ENCODE measurements at regions not wholly inside any gene's neighbourhood (a gene's known extent, or its start where the extent isn't known, plus 50 kb on each side); places are given as distances from the start of the nearest gene placed in this dataset.

DNA sequence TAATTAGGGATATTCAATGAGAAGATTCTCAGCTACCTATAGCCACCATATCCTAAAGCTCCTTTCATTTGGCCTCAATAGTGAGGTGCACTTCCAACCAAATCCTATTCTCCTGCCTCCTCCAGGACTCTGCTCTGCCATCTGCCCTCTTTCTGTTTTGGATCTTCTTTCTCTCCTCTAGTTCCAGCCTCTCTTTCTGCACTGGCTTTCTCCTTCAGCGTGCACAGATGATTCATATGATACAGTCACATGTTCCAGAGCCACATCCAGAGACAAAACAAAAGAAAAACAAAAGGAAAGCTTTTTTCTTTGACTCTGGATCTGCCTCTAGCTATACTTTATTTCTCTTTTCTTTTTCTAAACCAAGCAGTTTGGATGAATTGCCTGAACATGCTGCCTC is 531.9 kb upstream of the MAN1A1 start:
- Mint-ChIP-seq H3K4me3 (no peak overlapping the region), H3K4me1 (no peaks in the 10 kb centered on the region), H3K9me3 (peaks cover 13% of the 10 kb centered on the region), H3K36me3 (ENCODE audit: low read depth) (no peaks in the 10 kb centered on the region), H3K27ac (no peak overlapping the region), H3K27me3 (ENCODE audit: low read depth, poor library complexity) (peaks cover 4% of the 10 kb centered on the region)
- TF ChIP-seq, protein P1, sequence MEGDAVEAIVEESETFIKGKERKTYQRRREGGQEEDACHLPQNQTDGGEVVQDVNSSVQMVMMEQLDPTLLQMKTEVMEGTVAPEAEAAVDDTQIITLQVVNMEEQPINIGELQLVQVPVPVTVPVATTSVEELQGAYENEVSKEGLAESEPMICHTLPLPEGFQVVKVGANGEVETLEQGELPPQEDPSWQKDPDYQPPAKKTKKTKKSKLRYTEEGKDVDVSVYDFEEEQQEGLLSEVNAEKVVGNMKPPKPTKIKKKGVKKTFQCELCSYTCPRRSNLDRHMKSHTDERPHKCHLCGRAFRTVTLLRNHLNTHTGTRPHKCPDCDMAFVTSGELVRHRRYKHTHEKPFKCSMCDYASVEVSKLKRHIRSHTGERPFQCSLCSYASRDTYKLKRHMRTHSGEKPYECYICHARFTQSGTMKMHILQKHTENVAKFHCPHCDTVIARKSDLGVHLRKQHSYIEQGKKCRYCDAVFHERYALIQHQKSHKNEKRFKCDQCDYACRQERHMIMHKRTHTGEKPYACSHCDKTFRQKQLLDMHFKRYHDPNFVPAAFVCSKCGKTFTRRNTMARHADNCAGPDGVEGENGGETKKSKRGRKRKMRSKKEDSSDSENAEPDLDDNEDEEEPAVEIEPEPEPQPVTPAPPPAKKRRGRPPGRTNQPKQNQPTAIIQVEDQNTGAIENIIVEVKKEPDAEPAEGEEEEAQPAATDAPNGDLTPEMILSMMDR (IDR thresholded peaks at IDR 0.05): no peak
- no peak for DNase-seq

DNA sequence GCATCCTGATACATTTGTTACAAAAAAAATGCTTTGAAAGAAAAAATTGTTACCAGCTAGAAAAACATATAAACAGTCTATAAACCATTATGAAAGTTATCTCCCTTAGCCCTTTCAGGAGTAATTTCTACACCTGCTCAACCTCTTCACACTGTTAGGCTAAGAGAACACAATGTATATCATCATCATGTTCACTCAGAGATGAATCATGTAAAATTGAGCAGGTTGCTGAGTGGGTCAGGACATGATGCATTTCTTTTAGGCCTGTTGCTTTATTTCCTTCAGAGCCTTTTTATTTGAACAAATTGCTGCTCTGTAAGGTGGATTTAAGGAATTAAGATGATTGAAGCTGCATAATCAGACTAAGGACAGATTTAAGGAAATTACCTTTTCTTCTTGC is 531.3 kb upstream of the MAN1A1 start:
- H3K4me1 Mint-ChIP-seq: no peaks in the 10 kb centered on the region
- peaks cover 4% of the 10 kb centered on the region for H3K27me3 Mint-ChIP-seq (ENCODE audit: low read depth, poor library complexity)
- TF ChIP-seq, protein P1 (IDR thresholded peaks at IDR 0.05): no peak
- H3K27ac Mint-ChIP-seq: no peak overlapping the region
- H3K9me3 Mint-ChIP-seq: peaks cover 13% of the 10 kb centered on the region
- no peak overlapping the region for H3K4me3 Mint-ChIP-seq
- H3K36me3 Mint-ChIP-seq (ENCODE audit: low read depth): no peaks in the 10 kb centered on the region
- no peak for DNase-seq

DNA sequence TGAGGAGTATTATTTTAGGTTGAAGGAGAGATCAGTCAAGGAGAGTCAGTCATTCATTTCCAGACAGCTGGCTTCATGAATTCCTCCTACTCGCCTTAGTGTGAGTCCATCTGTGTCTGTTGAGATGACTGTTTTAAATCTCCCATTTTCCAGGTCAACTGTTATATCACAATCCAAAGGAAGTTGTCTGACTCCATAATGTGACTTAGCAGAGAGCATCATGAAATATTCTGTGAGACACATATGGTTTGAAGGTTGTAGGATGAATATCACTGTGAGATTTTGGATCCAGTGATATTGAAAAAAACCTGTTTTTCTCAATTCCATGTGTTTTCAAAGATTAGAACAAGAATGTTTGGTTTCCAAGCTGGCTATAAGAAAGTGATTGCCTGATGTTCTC is 530.2 kb upstream of the MAN1A1 start:
- Mint-ChIP-seq H3K4me1 (no peaks in the 10 kb centered on the region), H3K36me3 (ENCODE audit: low read depth) (no peaks in the 10 kb centered on the region), H3K27me3 (ENCODE audit: low read depth, poor library complexity) (peaks cover 4% of the 10 kb centered on the region), H3K9me3 (peaks cover 13% of the 10 kb centered on the region), H3K27ac (no peak overlapping the region), H3K4me3 (no peak overlapping the region)
- TF ChIP-seq, protein P1 (IDR thresholded peaks at IDR 0.05): no peak
- DNase-seq: no peak

DNA sequence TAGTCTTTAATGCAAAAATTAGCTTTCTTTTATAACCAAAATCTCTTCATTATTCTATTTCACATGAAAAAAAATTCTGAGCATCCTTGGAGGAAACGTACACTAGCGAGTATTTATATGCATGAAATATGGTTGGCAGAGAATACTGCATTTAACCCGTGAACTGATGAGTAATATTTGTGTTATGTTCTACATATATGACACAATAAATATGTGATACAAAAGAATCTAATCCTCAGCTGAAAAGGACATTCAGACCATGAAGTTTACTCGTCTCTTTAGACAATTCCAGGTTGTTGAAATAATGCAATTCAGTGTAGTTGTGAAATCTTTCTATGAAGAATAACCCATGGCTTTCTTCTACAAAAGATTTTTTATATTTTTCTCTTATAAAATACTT is 524.8 kb upstream of the MAN1A1 start:
- no peak for DNase-seq
- Mint-ChIP-seq H3K4me3 (no peak overlapping the region), H3K9me3 (no peaks in the 10 kb centered on the region), H3K36me3 (ENCODE audit: low read depth) (no peaks in the 10 kb centered on the region), H3K27me3 (ENCODE audit: low read depth, poor library complexity) (no peaks in the 10 kb centered on the region), H3K4me1 (peaks cover 4% of the 10 kb centered on the region), H3K27ac (no peak overlapping the region)
- TF ChIP-seq, protein P1 (IDR thresholded peaks at IDR 0.05): no peak

DNA sequence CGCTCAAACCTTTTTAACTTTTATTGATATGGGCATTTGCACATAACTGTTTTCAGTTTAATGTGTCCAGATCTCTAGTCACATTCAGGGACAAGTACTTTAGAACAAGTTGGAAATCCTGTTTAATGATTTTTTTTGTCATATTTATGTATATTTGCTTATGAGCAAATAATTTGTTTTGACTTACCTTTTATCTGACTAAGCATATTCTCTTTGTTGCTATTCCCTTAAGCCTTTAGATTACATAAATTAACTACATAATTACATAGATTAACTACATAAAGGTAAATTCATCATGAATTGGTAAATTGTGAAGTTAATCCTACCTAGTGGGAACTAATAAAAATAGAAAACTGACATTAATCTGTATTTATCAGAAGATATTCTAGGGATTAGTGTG is 523.5 kb upstream of the MAN1A1 start:
- no peaks in the 10 kb centered on the region for H3K36me3 Mint-ChIP-seq (ENCODE audit: low read depth)
- H3K9me3 Mint-ChIP-seq: no peaks in the 10 kb centered on the region
- peaks cover 4% of the 10 kb centered on the region for H3K4me1 Mint-ChIP-seq
- peaks cover 4% of the 10 kb centered on the region for H3K27me3 Mint-ChIP-seq (ENCODE audit: low read depth, poor library complexity)
- H3K27ac Mint-ChIP-seq: no peak overlapping the region
- TF ChIP-seq, protein P1 (IDR thresholded peaks at IDR 0.05): no peak
- H3K4me3 Mint-ChIP-seq: no peak overlapping the region
- no peak for DNase-seq

DNA sequence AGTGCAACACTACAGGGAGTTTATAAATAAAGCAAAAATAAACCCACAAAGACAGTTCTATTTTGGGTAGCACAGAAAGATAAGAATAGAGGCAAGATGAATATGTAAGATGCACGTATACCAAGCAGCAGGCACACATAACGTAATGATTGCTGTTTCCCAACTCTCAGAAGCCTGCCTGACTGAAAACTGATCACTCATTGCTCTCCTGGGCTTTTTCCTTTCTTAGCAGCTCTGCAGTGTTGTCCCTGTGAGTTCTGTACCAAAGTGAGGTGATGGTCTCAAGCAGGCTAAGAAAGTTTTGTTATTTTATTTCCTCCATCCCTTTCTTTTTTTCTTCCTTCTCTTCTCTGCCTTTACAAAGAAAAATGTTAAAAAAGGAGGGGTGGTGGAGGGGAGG is 522.0 kb upstream of the MAN1A1 start:
- Mint-ChIP-seq H3K4me1 (peaks cover 4% of the 10 kb centered on the region), H3K9me3 (peaks cover 7% of the 10 kb centered on the region), H3K4me3 (no peak overlapping the region), H3K27ac (no peak overlapping the region), H3K36me3 (ENCODE audit: low read depth) (no peaks in the 10 kb centered on the region), H3K27me3 (ENCODE audit: low read depth, poor library complexity) (peaks cover 4% of the 10 kb centered on the region)
- TF ChIP-seq, protein P1 (IDR thresholded peaks at IDR 0.05): no peak
- no peak for DNase-seq
